ENCODE measurements at regions not wholly inside any gene's neighbourhood (a gene's known extent, or its start where the extent isn't known, plus 50 kb on each side); places are given as distances from the start of the nearest gene placed in this dataset.

GRCh38 chr2:21915201-21915600 lies 791.4 kb downstream of the TDRD15 start:
- ATAC-seq (ENCODE audit: poor library complexity) = no peak
- no peak for DNase-seq
- intact Hi-C loops (cut with DNase I) = no loop called here

DNA sequence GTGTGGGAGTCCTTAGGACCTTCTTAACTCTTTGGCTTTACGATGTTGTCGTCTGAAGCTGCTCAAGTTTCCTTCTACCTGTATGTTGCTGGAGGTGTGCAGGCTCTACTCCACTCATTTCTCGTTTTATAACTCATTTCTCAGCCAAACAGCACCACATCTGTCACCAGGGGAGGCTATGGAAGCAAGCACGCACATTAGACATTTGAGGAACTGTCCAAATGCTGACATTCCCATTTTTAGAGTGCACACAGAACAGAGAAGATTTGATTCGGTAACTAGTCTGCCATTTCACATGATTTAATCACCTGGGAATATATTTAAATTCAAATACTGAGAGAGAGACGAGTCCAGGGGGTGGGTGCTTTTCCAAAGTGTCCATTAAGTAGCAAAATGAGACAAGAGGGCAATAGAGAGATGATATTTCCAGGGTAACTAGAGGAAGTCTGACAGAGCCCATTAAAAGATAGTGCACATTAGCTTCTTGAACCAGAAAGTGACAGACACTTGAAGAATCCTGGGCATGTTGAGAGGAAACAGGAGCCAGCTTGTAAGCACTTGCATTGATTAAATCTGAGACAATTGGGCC lies 793.3 kb downstream of the TDRD15 start:
- intact Hi-C loops (cut with DNase I) = no loop called here
- ATAC-seq (ENCODE audit: poor library complexity) (no peak), DNase-seq (no peak)

GRCh38 chr2:21920721-21921120 lies 797.0 kb downstream of the TDRD15 start:
- intact Hi-C loops (cut with DNase I) = no loop called here
- DNase-seq = no peak
- ATAC-seq (ENCODE audit: poor library complexity) = no peak

- intact Hi-C loops (cut with DNase I) = no loop called here
- ATAC-seq (ENCODE audit: poor library complexity) (no peak), DNase-seq (no peak)
Observed at GRCh38 chr2:21924640-21925285, 801.0 kb downstream of the TDRD15 start.

DNA sequence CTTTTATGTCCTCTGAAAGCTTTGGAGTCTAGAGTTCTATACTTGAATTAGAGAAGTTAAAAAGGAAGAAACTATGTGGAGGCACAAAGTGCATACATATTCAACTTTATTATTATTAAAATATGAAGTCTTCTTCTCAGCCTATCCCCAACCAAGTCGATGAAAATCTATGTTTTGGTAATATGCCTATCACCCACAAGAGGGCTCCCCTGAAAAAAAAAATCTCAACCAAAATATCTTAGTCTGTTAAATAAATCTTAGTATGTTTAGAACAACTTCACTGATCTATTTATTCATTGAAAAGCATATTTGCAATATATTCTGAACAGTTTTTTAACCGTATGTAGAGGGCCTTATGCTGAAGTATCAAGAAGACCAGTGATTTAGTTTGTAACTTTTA lies 804.5 kb downstream of the TDRD15 start:
- no peak for DNase-seq
- intact Hi-C loops (cut with DNase I) = no loop called here
- ATAC-seq (ENCODE audit: poor library complexity) = no peak

- no peak for ATAC-seq (ENCODE audit: poor library complexity)
- DNase-seq = no peak
- intact Hi-C loops (cut with DNase I) = no loop called here
Observed at GRCh38 chr2:21930226-21930625, 806.5 kb downstream of the TDRD15 start.

- intact Hi-C loops (cut with DNase I) = no loop called here
- DNase-seq (no peak), ATAC-seq (ENCODE audit: poor library complexity) (no peak)
Observed at GRCh38 chr2:21939967-21940366, 816.2 kb downstream of the TDRD15 start.

- DNase-seq (no peak), ATAC-seq (ENCODE audit: poor library complexity) (no peak)
- intact Hi-C loops (cut with DNase I) = no loop called here
Observed at GRCh38 chr2:21944536-21944935, 820.8 kb downstream of the TDRD15 start.

DNA sequence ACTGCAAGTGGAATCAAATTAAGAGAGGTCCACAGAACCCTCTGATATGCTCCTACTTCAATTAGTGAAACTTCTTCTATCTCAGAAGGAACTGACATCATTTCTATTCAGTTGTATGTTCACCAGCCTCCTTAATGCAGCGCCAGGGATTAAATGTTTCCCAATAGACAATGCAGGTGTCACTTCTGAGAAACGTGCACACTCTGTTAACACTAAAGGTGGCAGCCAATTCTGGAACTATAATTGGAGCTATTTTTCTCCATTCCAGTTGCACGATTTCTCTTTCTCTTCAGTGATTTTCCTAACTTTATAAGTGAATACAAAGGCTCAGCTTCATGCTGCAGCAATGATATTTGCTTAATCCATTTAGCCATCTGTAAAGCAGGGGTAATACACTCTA lies 821.9 kb downstream of the TDRD15 start:
- intact Hi-C loops (cut with DNase I) = no loop called here
- no peak for DNase-seq
- no peak for ATAC-seq (ENCODE audit: poor library complexity)

DNA sequence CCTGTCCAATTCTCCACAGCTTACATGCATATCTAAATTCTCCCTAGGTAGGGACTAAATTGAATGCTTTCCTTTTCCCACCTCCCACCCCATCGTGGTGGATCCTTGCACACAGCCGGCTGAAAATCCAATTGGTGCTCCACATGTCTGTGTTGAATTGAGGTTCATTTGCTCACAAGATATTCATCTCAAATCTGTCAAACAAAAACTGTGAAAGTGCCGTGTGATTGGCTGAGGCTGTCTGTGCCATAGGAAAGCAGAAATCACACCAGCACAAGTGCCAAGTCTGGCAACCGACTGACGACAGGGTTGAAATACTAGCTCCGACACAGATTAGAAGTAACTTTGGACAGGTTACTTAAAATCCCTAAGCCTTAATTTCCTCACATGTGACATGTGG lies 823.3 kb downstream of the TDRD15 start:
- DNase-seq = no peak
- intact Hi-C loops (cut with DNase I) = no loop called here
- no peak for ATAC-seq (ENCODE audit: poor library complexity)

- intact Hi-C loops (cut with DNase I) = no loop called here
- DNase-seq (no peak), ATAC-seq (ENCODE audit: poor library complexity) (no peak)
Observed at GRCh38 chr2:21966139-21966538, 842.4 kb downstream of the TDRD15 start.

- intact Hi-C loops (cut with DNase I) = no loop called here
- DNase-seq (no peak), ATAC-seq (ENCODE audit: poor library complexity) (no peak)
Observed at GRCh38 chr2:21970971-21971370, 847.2 kb downstream of the TDRD15 start.

GRCh38 chr2:21972586-21972985 lies 848.8 kb downstream of the TDRD15 start:
- ATAC-seq (ENCODE audit: poor library complexity) = no peak
- no peak for DNase-seq
- intact Hi-C loops (cut with DNase I) = no loop called here

DNA sequence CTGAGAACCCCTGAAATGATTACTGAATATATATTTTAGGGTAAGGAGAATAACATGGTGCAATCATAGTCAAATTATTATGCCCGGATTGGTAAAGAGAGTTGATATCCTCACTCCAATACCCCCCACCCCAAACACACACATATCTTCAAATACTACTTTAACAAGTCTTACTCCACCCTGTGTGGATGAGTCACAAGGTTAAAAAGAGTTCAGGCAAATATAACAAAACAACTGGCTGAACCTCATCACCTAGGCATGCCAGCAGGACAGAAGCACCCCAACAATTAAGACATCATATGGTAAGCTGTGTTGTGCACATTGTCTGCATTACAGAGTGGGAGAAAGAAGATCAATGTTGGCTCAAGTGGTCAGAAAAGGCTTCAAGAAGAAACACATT lies 857.4 kb downstream of the TDRD15 start:
- intact Hi-C loops (cut with DNase I) = no loop called here
- DNase-seq (no peak), ATAC-seq (ENCODE audit: poor library complexity) (no peak)

- DNase-seq (no peak), ATAC-seq (ENCODE audit: poor library complexity) (no peak)
- intact Hi-C loops (cut with DNase I) = no loop called here
Observed at GRCh38 chr2:21993002-21993401, 869.2 kb downstream of the TDRD15 start.

DNA sequence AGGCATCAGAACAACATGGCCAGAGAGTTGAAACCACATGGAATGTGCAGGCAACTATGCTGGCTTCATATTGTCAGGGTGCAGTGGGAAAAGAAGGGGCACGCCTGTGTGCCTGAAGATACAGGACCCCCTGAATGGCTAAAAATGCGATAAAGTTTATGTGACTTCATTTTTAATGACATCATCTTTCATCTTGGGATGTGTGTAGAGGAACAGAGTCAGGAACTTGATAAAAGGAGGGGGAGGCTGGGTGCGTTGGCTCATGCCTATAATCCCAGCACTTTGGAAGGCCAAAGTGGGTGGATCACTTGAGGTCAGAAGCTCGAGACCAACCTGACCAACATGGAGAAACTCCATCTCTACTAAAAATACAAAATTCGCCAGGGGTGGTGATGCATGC lies 872.6 kb downstream of the TDRD15 start:
- intact Hi-C loops (cut with DNase I) = no loop called here
- ATAC-seq (ENCODE audit: poor library complexity) (no peak), DNase-seq (no peak)

GRCh38 chr2:21999522-21999921 lies 875.8 kb downstream of the TDRD15 start:
- intact Hi-C loops (cut with DNase I) = no loop called here
- ATAC-seq (ENCODE audit: poor library complexity) (no peak), DNase-seq (no peak)

DNA sequence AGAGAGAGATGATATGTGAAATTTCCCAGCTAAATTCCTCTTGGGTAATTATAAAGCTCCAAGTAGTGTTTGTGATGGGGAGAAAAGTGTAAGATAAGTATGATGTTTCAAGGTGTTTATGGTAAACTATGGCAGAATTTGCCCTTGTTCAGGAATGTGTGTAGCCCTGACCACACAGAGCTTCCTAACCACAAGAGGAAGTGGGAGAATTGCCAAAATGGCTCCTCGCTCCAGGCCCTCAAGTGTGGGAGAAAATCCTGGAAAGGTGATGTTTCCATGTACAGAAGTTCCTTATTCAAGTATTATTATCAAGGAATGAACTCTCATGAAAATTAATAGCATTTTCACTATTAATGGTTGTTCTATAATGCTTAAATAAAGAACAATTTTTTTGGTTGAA lies 878.3 kb downstream of the TDRD15 start:
- DNase-seq = no peak
- intact Hi-C loops (cut with DNase I) = no loop called here
- no peak for ATAC-seq (ENCODE audit: poor library complexity)

- intact Hi-C loops (cut with DNase I) = no loop called here
- no peak for ATAC-seq (ENCODE audit: poor library complexity)
- DNase-seq = no peak
Observed at GRCh38 chr2:22003270-22003669, 879.5 kb downstream of the TDRD15 start.

DNA sequence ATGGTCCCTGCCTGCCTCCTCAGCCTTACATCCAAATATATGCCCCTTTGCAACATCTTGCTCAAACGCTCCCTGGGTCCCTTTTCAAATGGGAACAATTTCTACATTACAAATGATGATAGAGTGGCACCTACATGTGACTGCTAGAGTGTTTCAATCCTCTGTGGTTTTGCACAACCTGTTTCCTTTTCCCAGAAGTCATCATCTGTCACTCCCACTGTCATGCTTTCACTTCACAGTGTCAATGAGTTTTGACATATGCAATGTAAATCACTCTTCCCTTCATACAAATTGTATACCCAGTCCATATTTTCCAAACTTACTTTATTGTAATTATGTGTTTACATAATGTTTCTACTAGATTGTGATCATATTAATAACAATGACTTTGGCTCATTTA lies 887.3 kb downstream of the TDRD15 start:
- intact Hi-C loops (cut with DNase I) = no loop called here
- ATAC-seq (ENCODE audit: poor library complexity) = no peak
- DNase-seq = no peak

DNA sequence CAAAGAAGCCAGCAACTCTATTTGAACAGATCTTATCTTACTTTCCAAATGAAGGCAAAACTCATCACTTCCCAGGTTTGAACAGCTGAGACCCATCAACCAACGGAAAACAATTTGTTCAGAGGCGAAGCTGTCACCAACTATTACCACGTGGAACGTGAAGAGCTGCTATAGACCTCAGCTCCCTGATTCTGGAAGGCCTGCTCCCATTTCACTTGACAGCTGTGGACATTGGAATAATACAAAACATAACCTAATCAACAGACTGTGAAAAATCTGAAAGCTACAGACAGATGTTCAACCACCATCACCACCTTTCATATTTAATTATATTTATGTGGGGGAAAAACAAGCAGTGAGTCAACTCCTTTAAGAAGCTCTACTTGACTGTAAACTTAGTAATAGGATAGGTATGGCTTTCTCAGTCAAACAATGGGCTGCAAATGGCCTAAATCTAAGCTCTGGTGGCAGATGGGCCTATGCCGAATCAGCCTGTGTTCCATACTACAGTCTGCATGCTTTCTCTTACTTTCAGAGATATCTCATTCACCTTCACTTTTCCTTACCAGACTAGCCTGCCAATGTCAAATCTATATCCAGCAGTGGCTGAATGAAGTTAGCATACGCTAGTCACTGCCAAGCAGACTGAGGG lies 896.4 kb downstream of the TDRD15 start:
- ATAC-seq (ENCODE audit: poor library complexity) (peak; percentile 79), DNase-seq (no peak)
- intact Hi-C loops (cut with DNase I) = no loop called here

Measured in Right ventricle myocardium superior (tissue), 1 donor.